ENCODE measurements at regions not wholly inside any gene's neighbourhood (a gene's known extent, or its start where the extent isn't known, plus 50 kb on each side); places are given as distances from the start of the nearest gene placed in this dataset.

DNA sequence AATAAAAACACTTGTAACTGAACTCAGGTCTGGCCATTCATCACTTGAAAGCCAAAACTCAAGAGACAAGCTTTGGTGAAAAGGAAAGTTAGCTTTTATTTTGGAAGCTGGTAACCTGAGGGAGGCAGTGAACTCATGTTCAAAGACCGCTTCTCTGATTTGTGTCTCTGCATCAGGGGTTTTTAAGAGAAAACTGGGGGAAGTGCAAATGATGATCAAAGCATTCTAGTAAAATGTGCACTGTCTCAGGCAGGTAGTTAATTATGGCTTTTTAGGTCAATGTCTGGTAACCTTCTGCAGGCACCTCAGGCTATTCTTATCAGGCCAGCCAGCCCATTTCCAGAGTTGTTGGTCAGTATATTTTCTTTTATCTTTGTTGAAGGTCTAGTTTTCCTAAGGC, 162.2 kb downstream of the SYT10 start:
- TF ChIP-seq, protein P1, sequence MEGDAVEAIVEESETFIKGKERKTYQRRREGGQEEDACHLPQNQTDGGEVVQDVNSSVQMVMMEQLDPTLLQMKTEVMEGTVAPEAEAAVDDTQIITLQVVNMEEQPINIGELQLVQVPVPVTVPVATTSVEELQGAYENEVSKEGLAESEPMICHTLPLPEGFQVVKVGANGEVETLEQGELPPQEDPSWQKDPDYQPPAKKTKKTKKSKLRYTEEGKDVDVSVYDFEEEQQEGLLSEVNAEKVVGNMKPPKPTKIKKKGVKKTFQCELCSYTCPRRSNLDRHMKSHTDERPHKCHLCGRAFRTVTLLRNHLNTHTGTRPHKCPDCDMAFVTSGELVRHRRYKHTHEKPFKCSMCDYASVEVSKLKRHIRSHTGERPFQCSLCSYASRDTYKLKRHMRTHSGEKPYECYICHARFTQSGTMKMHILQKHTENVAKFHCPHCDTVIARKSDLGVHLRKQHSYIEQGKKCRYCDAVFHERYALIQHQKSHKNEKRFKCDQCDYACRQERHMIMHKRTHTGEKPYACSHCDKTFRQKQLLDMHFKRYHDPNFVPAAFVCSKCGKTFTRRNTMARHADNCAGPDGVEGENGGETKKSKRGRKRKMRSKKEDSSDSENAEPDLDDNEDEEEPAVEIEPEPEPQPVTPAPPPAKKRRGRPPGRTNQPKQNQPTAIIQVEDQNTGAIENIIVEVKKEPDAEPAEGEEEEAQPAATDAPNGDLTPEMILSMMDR (IDR thresholded peaks at IDR 0.05; ENCODE audit: poor library complexity), result no peak
- TF ChIP-seq EZH2phosphoT487 (IDR thresholded peaks at IDR 0.05; ENCODE audit: low read depth, severe bottlenecking, unreplicated experiment), result no peak

All from hepatocyte (in vitro differentiated cells).